ENCODE measurements at regions not wholly inside any gene's neighbourhood (a gene's known extent, or its start where the extent isn't known, plus 50 kb on each side); places are given as distances from the start of the nearest gene placed in this dataset.

- DNase-seq: no peak
Measured at GRCh38 chr10:29181936-29182335, 106.9 kb upstream of the LYZL1 start.

- no peak for DNase-seq
Measured at GRCh38 chr10:29183301-29183945, 105.4 kb upstream of the LYZL1 start.

GRCh38 chr10:29184205-29185000 is 104.5 kb upstream of the LYZL1 start:
- no peak for DNase-seq

GRCh38 chr10:29185050-29185449 is 103.8 kb upstream of the LYZL1 start:
- DNase-seq: no peak

- no peak for DNase-seq
Measured at GRCh38 chr10:29186221-29186620, 102.6 kb upstream of the LYZL1 start.

GRCh38 chr10:29189256-29189655 is 99.6 kb upstream of the LYZL1 start:
- no peak for DNase-seq

GRCh38 chr10:29191674-29192073 is 97.2 kb upstream of the LYZL1 start:
- no peak for DNase-seq

- DNase-seq: no peak
Measured at GRCh38 chr10:29199339-29199738, 89.5 kb upstream of the LYZL1 start.

GRCh38 chr10:29199941-29200679 is 88.8 kb upstream of the LYZL1 start:
- no peak for DNase-seq

GRCh38 chr10:29202386-29202940 is 86.4 kb upstream of the LYZL1 start:
- no peak for DNase-seq

GRCh38 chr10:29203432-29203831 is 85.4 kb upstream of the LYZL1 start:
- no peak for DNase-seq

- DNase-seq: no peak
Measured at GRCh38 chr10:29204070-29204800, 84.6 kb upstream of the LYZL1 start.

GRCh38 chr10:29205787-29206186 is 83.1 kb upstream of the LYZL1 start:
- DNase-seq: no peak

- DNase-seq: no peak
Measured at GRCh38 chr10:29208845-29209244, 80.0 kb upstream of the LYZL1 start.

- no peak for DNase-seq
Measured at GRCh38 chr10:29209830-29210229, 79.0 kb upstream of the LYZL1 start.

- no peak for DNase-seq
Measured at GRCh38 chr10:29210266-29210868, 78.5 kb upstream of the LYZL1 start.

- DNase-seq: no peak
Measured at GRCh38 chr10:29212597-29212996, 76.3 kb upstream of the LYZL1 start.

GRCh38 chr10:29214551-29214950 is 74.3 kb upstream of the LYZL1 start:
- no peak for DNase-seq

- no peak for DNase-seq
Measured at GRCh38 chr10:29217292-29217738, 71.6 kb upstream of the LYZL1 start.

GRCh38 chr10:29223326-29223725 is 65.5 kb upstream of the LYZL1 start:
- no peak for DNase-seq

- no peak for DNase-seq
Measured at GRCh38 chr10:29224631-29225030, 64.2 kb upstream of the LYZL1 start.

- no peak for DNase-seq
Measured at GRCh38 chr10:29227201-29227600, 61.7 kb upstream of the LYZL1 start.

Measured in suppressor macrophage treated with lipopolysaccharide for 1 hour (primary cell).